Activated CD4-positive, alpha-beta T cell treated with anti-CD3 and anti-CD28 coated beads, Interleukin-2, amount 50 U/mL, for 4 hours (primary cell): ENCODE measurements at regions not wholly inside any gene's neighbourhood (a gene's known extent, or its start where the extent isn't known, plus 50 kb on each side); places are given as distances from the start of the nearest gene placed in this dataset.

Source experiments
- DNase-seq, 2 experiments: peaks; one replicate each; pipeline ENCODE4 v3.0.0-alpha.2; 2020

DNA sequence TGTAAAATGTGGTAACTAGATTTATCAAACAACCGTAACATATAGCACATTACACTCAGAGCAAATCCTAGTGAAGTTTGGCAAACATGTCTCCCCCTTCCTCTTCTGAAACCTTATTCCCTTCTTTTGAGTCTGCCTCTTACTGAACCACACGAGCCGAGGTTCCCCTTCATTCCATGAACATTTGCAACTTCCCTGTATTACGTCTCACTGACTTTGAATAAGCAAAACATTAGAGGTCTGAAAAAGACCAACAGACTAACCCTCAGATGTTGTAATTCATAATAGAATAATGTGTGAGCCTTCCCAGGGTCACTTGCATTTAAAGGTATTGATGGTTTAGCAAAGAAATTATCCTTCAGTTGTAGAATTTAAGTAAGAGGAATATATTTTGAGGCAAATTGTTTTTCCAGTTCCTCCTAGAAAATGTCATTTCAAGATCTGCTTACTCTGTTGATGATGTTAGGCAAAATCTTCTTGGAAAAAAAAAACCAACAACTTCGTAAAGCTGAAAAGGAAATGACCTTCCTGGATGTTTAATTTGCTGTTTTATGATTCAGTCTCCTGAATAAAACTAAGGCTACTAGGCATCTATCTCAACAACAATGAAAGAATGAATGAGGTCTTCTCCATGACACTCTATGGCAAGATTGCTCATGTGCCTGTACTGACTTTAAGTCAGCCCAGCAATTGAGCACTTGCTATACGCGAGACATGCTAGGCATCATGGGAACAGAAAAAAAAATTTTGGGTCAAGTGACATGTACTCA is 296.9 kb upstream of the NECTIN3 start:
- DNase-seq = no peak

DNA sequence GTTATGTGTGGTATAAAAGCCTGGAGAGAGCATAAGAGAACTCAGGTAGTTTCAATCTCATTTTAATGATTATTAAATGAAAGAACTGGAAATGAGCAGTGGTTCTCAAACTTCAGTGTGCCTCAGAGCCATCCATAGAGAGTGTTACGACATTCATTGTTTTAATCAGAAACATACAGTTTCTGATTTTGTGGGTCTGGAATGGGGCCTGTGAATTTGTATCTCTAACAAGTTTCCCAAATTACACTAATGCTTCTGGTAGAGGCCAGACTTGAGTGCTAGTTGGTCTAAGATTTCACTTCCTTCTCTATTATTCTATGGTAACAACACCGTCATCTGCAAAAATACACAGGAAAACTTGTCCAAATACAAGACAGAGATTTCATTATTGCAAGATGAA is 292.0 kb upstream of the NECTIN3 start:
- DNase-seq = no peak

DNA sequence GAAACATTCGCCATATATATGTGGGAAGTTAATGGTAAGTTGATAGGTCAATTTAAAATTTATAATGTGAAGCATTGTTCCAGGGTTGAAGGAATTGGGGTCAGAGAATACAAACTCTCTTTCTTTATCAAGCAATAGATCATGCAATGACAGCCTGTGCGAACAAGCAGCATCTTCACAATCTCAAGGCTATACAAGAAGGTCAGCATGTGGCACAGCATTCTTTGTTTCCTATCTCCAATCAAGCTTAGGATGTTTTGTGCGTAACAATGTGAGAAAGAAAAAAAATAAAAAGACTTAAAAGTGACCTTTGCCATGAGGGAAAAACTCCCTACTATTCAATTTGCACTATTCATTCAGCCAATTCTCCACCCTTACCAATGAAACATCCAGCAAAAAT is 288.1 kb upstream of the NECTIN3 start:
- no peak for DNase-seq

DNA sequence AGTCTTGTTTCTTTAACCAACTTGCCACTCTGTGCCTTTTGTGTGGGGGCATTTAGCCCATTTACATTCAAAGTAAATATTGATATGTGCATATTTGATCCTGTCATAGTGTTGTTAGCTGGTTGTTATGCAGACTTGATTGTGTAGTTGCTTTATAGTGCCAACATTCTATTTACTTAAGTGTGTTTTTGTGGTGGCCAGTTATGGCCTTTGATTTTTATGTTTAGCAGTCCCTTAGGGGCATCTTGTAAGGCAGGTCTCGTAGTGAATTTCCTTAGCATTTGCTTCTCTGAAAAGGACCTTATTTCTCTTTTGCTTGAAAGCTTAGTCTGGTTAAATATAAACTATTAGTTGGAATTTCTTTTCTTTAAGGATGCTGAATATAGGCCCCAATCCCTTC is 282.8 kb upstream of the NECTIN3 start:
- no peak for DNase-seq

DNA sequence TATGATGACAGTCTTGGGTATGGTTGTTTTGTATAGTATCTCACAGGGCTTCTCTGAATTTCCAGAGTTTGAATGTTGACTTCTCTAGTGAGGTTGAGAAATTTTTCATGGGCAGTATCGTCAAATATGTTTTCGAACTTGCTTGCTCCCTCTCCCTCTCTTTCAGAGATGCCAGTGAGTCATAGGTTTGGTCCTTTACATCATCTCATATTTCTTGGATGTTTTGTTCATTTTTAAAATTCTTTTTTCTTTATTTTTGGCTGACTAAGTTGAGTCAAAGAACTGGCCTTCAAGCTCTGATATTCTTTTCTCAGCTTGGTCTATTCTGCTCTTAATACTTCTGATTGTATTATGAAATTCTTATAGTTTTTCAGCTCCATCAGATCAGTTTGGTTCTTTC is 282.3 kb upstream of the NECTIN3 start:
- no peak for DNase-seq

DNA sequence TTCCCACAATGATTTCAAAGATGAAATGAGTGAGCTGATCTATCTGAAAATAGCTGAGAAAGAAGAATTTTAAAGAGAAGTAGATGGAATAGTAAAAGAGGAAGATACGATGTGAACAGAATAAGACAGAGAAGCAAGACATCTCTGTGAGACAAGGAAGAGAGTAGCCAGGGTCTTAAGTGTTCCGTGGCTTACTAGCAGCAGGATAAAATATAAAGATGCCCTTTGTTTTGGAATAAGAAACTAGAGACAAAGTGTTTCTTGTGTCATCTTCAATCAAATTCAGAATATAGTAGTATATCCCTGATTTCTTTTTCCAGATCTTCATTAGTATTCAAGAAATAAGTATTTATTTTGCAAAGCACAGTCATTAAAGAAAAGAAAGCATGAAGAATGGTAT is 281.0 kb upstream of the NECTIN3 start:
- no peak for DNase-seq

DNA sequence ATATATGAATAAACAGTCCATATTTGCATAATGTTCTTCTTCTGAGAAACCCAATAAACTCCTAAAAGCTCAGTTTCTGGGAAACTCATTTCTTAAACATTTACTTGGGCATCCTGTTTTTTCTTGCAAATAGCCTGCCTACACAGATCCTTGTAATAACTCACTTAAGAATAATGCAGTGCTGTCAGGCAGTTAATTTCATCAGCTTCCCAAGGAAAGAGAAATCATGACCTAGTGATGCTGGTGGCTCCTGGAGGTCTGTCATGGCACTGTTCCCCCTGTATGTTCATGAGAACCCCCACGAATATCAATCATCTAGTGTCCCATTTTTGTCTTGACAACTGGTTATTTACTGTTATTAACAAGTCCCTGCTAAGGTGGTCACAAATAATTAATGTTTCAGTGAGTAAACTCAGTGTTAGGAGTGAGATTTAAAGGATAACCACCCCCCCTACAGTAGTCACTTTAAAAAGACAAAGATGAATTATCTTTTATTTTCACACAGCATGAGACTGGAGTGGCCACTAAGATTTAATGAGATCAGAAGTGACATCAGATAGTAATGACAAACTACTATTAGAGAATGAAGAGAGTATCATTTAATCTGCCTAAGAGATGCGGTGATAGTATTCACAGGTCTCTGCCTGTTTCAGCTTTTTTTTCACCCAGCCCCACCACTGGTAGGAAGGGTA is 279.5 kb upstream of the NECTIN3 start:
- DNase-seq = no peak

DNA sequence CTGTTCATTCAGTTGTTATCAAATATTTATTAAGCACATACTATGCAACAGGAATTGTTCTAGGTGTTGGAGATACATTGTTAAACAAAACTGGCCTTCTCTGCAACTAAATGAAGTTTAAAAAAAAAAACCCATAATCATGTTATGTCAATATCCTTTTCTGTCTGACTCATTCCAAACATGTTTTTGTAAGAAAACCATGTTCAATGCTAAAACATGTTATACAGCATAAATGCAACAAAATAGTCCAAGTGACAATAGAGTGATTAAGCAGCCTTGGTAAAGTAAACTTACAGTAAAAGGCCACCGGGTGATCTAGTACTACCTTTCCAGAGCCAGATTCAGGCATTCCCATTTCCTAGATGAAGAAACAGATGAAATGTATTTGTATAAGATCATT is 278.0 kb upstream of the NECTIN3 start:
- DNase-seq = no peak

DNA sequence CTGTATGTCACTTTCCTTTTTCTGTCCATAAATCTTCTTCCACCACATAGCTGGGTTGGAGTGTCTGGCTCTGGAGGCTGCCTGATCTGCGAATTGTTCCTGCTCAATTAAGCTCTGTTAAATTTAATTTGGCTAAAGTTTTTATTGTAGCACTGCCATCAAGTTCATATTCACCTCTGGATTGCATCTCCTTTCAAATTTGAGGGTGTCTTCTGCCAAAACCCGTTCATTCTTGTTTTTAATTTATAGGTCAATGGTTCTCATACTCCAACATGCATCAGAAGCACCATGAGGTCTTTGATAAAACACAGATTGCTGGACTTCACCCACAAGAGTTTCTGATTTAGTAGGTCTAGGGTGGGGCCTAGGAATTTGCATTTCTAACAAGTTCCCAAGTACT is 276.5 kb upstream of the NECTIN3 start:
- DNase-seq = no peak

DNA sequence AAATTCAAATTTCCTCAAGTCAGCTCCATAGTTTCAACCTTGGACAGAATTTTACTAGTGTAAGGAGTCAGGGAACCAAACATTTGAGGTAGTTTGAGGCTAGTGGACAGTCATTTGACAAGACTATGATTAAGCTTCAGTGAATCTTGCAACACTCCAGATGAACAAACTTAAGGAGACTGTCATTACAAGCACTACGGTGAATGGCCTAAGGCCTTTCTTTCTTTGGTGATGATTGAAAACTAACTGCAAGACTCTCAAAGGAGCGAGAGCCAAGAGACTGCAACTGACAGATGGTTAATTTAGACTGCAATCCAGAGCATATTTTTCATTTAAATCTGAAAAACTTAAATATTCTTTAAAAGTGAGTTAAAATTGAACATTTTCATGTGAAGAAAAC is 272.3 kb upstream of the NECTIN3 start:
- no peak for DNase-seq

DNA sequence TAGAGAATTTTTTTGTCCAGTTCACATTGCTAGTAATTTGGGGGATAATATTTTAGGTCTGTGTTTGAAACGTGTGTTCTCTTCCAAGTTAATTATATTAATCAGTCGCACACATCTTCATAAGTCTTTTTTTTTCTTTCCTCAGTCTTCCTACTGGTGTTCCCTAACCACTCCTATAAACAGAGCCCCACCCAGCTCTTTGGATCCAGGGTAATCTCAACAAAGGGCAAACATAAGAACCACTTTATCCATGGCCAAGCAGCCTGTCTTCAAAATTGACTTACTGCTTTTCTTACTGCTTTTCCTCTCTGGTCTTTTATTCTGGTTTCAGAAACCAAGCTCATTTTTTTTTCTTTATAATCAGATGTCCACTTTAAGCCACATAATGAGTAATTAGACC is 266.8 kb upstream of the NECTIN3 start:
- no peak for DNase-seq

DNA sequence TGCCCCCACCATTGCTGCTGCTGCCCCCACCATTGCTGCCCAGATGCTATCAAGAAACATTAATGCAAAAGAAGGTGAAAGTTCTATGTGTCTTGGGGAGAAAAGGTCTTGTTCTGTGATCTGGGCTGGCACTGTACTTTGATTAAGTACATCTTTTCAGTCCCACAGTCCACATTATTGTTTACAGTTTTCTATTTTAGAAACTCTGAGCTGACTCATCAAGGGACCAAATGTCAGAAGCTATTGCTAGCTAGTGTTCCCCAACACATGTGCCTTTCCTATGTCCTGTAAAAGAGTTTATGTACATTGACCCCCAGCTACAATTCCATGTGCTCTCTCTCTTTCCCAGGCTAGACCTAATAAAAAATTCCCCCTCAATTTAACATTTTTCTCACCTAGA is 264.7 kb upstream of the NECTIN3 start:
- no peak for DNase-seq

DNA sequence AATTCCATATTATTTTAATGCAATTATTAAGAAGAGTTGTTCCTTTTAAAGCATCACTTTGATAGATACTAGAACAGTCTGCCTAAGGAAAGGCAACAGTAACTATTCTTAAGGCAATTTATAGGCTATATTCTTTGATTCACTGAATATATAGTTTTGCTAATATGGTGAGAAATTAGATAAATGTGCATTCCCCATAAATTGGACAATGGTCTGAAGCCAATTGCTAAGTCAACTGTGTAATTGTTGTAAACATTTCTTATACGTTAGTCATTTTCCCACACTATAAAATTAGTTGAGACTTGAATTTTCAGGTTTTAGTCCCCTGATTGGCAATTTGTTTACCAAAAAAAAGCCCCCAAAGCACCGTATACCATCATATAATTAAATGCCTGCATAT is 263.0 kb upstream of the NECTIN3 start:
- no peak for DNase-seq

DNA sequence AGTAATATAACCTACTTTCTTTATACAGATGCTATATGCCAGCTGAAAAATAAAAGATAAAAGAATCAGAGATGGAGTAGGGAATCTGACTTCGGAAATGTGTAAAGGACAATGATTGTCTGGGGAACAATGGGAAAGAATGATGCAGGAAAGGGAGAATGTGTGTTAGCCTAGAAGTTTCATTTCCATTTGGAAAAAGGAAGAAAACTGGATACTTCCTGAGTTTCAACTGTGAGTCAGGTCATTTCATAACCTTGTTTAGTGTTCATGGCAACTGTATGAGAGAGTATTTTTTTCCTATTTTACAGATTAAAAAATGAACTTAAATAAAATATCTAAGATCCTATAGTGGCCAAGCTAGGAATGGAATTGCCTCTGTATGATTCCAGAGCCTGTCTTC is 261.3 kb upstream of the NECTIN3 start:
- no peak for DNase-seq

DNA sequence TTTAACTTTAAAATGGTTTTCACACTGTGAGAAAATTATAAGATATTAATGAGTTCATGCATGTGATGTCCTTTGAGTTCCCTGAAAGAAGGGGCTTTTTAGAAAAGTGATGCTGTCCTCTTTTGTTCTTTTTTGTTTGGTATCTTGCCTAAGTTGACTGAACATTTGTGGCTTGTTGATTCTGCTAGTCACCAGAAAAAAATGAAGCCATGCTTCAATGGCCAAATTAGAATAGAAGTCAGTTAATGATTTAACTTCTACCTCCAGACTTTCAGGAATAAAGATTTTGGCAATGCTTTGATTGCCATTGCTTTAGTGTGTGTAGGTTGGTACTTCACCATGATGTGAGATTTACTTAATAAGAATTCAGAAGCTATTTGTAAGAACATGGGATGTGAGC is 260.6 kb upstream of the NECTIN3 start:
- no peak for DNase-seq

DNA sequence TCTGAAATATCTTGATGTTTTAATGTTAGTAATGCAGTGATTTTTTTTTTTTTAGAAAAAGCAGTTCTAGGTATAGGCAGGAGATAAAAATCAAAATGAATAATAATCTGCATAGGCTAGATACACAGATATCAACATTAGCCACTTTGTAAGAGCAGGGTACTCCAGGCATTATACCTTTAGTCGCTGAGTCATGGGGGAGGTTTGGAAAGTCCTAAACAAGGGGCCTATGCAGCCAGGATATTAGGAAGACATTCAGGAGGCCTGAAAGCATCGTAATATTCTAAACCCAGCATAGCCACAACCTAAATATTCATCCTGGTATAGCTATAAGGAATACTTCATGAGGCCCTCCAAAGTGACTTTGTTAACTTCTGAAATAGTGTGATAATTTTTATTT is 258.1 kb upstream of the NECTIN3 start:
- DNase-seq = no peak

DNA sequence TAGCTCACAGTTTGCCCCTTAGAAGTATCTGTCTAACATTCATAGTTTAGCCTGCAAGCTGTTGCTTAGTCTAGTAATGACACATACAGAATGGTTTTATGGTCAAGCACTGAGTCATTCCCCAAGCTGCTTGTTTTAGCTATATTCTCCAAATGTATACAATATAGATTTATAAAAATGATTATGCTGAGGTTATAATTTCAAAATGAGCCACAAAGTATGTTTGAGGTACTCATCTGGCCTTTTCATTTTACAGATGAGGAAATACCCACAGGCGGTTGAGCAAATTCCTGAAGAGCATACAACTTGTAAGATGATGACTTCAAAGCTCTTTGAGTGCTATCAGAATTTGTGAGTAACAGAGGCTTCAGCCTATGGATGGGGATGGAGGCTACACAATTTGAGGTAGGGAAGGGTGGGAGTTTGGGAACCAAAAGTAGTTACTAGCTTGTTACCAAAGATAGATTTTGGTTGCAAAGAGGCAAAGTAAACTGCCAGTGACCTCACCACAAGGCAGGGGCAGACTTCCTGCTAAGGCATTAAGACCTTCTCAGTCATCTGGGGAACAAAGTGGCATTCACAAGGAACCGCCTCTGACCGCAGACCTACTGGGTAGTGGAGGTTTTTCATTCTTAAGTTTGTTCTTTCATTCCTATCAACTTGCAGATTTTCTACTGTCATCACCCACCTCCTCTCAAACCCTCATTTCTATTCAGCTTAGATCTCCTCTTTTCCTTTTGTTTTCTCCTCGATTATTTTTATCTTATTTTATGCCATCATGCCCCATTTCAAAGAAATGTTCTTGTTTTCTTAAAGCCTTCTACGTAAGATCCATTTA is 257.2 kb upstream of the NECTIN3 start:
- no peak for DNase-seq

DNA sequence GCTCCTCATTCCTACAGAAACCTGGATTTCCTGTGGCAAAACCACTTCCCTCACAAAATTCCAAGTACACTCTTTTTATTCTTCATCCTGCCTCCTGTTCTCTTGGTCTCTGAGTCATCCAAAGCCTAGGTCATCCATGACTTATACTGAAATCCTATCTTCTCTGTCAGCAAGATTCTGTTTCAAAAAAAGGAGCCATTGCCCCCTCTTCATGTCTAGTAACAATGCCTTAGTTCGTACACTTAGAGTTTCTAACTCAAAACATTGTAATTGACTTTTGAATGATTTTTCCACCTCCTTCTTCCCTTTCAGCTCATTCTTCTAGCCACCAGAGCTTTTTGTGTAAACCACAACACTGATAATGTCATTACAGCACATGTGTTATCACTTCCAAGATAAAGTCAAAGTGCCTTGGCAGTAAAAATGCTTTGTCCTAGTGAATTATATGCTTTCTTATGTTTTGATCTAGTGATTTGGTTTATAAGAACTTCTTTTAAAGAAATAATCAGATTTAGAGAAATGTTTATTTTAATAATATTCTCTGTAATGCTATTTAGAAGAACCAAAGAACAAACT is 256.5 kb upstream of the NECTIN3 start:
- DNase-seq = no peak

DNA sequence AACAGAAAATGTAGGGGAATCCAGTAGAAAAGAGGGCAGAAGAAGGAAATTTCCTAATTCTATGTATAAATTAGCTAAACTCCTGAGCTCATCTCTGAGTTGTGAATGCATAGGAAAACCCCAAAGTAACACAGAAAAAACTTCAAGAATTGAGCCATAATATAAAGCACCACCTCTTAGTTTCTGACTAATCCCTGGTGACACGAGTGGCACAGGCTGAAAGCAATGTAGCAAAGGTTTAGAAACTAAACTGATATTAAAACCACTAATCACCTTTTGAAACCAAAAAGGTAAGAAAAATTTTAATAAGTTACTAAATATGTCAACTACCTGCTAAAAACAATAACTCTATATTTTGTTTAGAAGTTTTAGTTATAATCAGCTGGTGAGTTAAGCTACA is 255.6 kb upstream of the NECTIN3 start:
- no peak for DNase-seq

DNA sequence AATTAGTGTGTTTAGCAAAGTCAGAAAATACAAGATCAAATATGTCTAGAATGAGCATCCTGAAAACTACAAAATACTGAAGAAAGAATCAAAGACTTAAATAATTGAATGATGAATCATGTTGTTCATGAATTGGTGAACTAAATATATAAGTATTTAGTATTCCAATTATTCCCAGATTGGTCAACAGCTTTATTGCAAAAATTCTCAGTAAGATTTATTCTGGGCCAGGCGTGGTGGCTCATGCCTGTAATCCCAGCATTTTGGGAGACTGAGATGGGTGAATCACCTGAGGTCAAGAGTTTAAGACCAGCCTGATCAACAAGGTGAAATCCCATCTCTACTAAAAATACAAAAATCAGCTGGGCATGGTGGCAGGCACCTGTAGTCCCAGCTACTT is 250.0 kb upstream of the NECTIN3 start:
- DNase-seq = no peak

DNA sequence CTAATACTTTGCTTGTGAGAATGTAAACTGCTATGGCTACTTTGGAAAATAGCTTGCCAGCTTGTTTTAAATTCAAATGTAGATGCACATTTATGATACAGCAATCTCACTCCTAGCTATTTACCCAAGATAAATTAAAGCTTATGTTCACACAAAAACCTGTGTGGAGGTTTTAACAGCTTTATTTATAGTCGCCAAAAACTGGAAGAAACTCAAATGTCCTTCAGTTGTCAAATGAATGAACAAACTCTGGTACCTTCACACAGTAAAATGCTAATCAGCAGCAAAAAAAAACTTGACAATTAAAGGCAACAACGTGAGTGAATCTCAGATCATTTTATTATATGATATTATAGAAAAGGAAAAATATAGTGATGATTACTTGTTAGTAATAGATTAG is 248.6 kb upstream of the NECTIN3 start:
- DNase-seq = no peak

DNA sequence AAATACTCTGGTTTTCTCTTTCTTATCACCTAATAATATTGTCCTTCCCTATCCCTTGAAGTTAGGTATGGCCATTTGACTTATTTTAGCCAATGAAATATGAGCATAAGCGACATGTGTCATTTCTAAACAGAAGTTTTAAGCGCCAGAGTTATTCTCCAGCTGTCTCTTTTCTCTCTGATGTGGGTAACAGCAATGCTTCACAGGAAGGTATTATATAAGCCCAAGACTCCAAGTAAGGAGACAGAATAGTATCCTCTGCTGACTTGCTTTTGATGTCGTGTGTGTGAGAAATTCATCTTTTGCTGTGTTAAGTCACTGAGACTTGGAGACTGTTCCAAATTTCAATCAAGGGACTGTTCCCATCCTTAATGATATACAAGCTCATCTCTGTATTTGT is 224.6 kb upstream of the NECTIN3 start:
- no peak for DNase-seq

DNA sequence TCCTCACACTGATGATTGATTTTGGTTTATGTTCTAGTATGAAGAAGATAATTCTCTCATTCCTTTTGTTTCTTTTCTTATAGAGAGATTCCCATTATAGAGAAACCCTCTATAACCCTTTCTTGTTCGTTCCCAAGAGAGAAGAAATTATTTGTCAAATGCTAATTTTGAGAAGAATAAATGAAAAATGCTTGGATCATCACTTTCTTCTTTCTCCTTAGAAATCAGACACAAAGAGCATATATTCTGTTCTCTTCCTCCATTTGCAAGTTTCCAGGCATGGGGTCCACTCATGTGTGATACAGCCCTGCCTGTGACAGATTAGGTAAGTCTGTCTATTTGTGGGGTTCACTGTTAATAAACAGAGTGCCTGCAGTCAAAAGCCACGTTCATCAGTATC is 222.6 kb upstream of the NECTIN3 start:
- DNase-seq = no peak

DNA sequence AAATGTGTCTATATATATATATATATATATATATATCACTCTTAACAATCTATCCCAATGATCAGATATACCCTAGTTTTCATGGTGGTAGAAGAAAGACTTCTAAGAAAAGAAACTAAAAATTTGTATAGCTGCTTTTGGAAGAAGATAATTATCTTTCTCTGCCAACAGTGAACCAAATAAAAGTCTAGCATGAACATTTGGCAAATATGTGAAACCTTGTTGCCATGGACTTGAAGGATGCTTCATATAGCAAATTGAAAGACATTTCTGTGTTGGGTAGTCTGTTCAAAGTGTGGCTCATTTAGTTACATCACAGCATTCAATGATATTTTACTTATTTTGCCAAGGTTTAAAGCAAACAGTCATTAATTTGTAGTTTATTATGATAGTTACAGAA is 219.9 kb upstream of the NECTIN3 start:
- no peak for DNase-seq
